CD4-positive, CD25-positive, alpha-beta regulatory T cell (primary cell): ENCODE measurements at regions not wholly inside any gene's neighbourhood (a gene's known extent, or its start where the extent isn't known, plus 50 kb on each side); places are given as distances from the start of the nearest gene placed in this dataset.

Source experiments
- ATAC-seq, 2 donors: fragments of 150-1000 bp; cut with Tn5 transposase; one replicate each; pipeline ENCODE4 v1.10.0; 2021; ENCODE audit warnings: low read depth in 2 of 2, moderate number of reproducible peaks in 2 of 2, moderate library complexity in 1 of 2
- DNase-seq, 3 donors: peaks; one replicate each; pipeline versions ENCODE4 v3.0.0 to v3.0.0-alpha.2; 2012 to 2022; ENCODE audit warnings: mixed read lengths in 1 of 3
- H3K27ac ChIP-seq: one replicate; pipeline ENCODE4 v1.7.0; 2013; ENCODE audit warnings: mild to moderate bottlenecking, low read length; ENCODE audit not compliant: insufficient read depth, poor library complexity, severe bottlenecking
- H3K27me3 ChIP-seq: one replicate; pipeline ENCODE4 v1.7.0; 2013; ENCODE audit warnings: low read length; ENCODE audit not compliant: control insufficient read depth, insufficient read depth
- H3K36me3 ChIP-seq: one replicate; pipeline ENCODE4 v1.7.0; 2013; ENCODE audit warnings: mild to moderate bottlenecking, low read length, moderate library complexity; ENCODE audit not compliant: control insufficient read depth, insufficient read depth
- H3K4me1 ChIP-seq: 2 replicates; pipeline ENCODE4 v1.7.0; 2013; ENCODE audit warnings: mild to moderate bottlenecking, low read length; ENCODE audit not compliant: insufficient read depth, control insufficient read depth, poor library complexity, severe bottlenecking
- H3K4me3 ChIP-seq: one replicate; pipeline ENCODE4 v1.7.0; 2013; ENCODE audit warnings: low read depth, mild to moderate bottlenecking, low read length, moderate library complexity
- H3K9me3 ChIP-seq, 2 experiments: 1 replicate in 1 of 2; 2 replicates in 1 of 2; pipeline ENCODE4 v1.7.0; 2013; ENCODE audit warnings: low read length in 2 of 2, mild to moderate bottlenecking in 1 of 2, moderate library complexity in 1 of 2; ENCODE audit not compliant: control insufficient read depth in 2 of 2
- H3K27ac Mint-ChIP-seq, 3 donors: one replicate each; pipeline ENCODE4 v1.8.0; 2020 to 2022; ENCODE audit warnings: mild to moderate bottlenecking in 3 of 3, mixed read lengths in 3 of 3, moderate library complexity in 2 of 3
- H3K27me3 Mint-ChIP-seq: one replicate; pipeline ENCODE4 v1.8.0; 2022; ENCODE audit warnings: mild to moderate bottlenecking, mixed read lengths
- H3K36me3 Mint-ChIP-seq: one replicate; pipeline ENCODE4 v1.8.0; 2020; ENCODE audit warnings: mixed read lengths
- H3K4me1 Mint-ChIP-seq, 4 donors: one replicate each; pipeline ENCODE4 v1.8.0; 2020 to 2022; ENCODE audit warnings: mixed read lengths in 4 of 4, mild to moderate bottlenecking in 1 of 4
- H3K4me3 Mint-ChIP-seq, 4 donors: one replicate each; pipeline ENCODE4 v1.8.0; 2020 to 2022; ENCODE audit warnings: mild to moderate bottlenecking in 4 of 4, mixed read lengths in 4 of 4, moderate library complexity in 3 of 4
- H3K9me3 Mint-ChIP-seq, 7 donors: one replicate each; pipeline ENCODE4 v1.8.0; 2020 to 2022; ENCODE audit warnings: mixed read lengths in 7 of 7, mild to moderate bottlenecking in 3 of 7, moderate library complexity in 2 of 7

GRCh38 chr2:180513389-180513788 lies 467.0 kb upstream of the UBE2E3 start:
- no peaks in the 10 kb centered on the region for H3K4me1 Mint-ChIP-seq
- peaks cover 0 to 4% (median 0%) of the 10 kb centered on the region in 7 donors for H3K9me3 Mint-ChIP-seq
- Histone ChIP-seq H3K27me3 (no peaks in the 10 kb centered on the region), H3K9me3 (no peaks in the 10 kb centered on the region), H3K36me3 (no peaks in the 10 kb centered on the region), H3K4me1 (no peaks in the 10 kb centered on the region), H3K27ac (no peak overlapping the region), H3K4me3 (no peak overlapping the region)
- H3K27ac Mint-ChIP-seq = no peak overlapping the region
- H3K4me3 Mint-ChIP-seq = no peak overlapping the region
- DNase-seq (no peak), ATAC-seq (no peak)
- no peaks in the 10 kb centered on the region for H3K36me3 Mint-ChIP-seq
- H3K27me3 Mint-ChIP-seq = no peaks in the 10 kb centered on the region

- DNase-seq (no peak), ATAC-seq (no peak)
- H3K36me3 Mint-ChIP-seq = no peaks in the 10 kb centered on the region
- Histone ChIP-seq H3K4me3 (no peak overlapping the region), H3K9me3 (no peaks in the 10 kb centered on the region), H3K4me1 (no peaks in the 10 kb centered on the region), H3K27me3 (no peaks in the 10 kb centered on the region), H3K27ac (no peak overlapping the region), H3K36me3 (no peaks in the 10 kb centered on the region)
- no peaks in the 10 kb centered on the region for H3K27me3 Mint-ChIP-seq
- H3K4me3 Mint-ChIP-seq = no peak overlapping the region
- H3K4me1 Mint-ChIP-seq = no peaks in the 10 kb centered on the region
- no peak overlapping the region for H3K27ac Mint-ChIP-seq
- H3K9me3 Mint-ChIP-seq = peaks cover 0 to 4% (median 0%) of the 10 kb centered on the region in 7 donors
Observed at GRCh38 chr2:180508458-180508857, 471.9 kb upstream of the UBE2E3 start.

GRCh38 chr2:180507028-180507427 lies 473.4 kb upstream of the UBE2E3 start:
- Histone ChIP-seq H3K27ac (no peak overlapping the region), H3K27me3 (no peaks in the 10 kb centered on the region), H3K4me3 (no peak overlapping the region), H3K36me3 (no peaks in the 10 kb centered on the region), H3K4me1 (no peaks in the 10 kb centered on the region), H3K9me3 (no peaks in the 10 kb centered on the region)
- Mint-ChIP-seq H3K27ac (no peak overlapping the region), H3K4me1 (no peaks in the 10 kb centered on the region), H3K4me3 (no peak overlapping the region), H3K27me3 (no peaks in the 10 kb centered on the region), H3K36me3 (no peaks in the 10 kb centered on the region), H3K9me3 (peaks cover 0 to 2% (median 0%) of the 10 kb centered on the region in 7 donors)
- DNase-seq = no peak
- no peak for ATAC-seq

- DNase-seq (no peak), ATAC-seq (no peak)
- Histone ChIP-seq H3K4me1 (no peaks in the 10 kb centered on the region), H3K36me3 (no peaks in the 10 kb centered on the region), H3K4me3 (no peak overlapping the region), H3K27ac (no peak overlapping the region), H3K27me3 (no peaks in the 10 kb centered on the region), H3K9me3 (no peaks in the 10 kb centered on the region)
- H3K4me3 Mint-ChIP-seq = no peak overlapping the region
- no peak overlapping the region for H3K27ac Mint-ChIP-seq
- H3K36me3 Mint-ChIP-seq = no peaks in the 10 kb centered on the region
- no peaks in the 10 kb centered on the region for H3K4me1 Mint-ChIP-seq
- peaks cover 0 to 5% (median 0%) of the 10 kb centered on the region in 7 donors for H3K9me3 Mint-ChIP-seq
- no peaks in the 10 kb centered on the region for H3K27me3 Mint-ChIP-seq
Observed at GRCh38 chr2:180505203-180505602, 475.2 kb upstream of the UBE2E3 start.

GRCh38 chr2:180497621-180498152 lies 482.7 kb upstream of the UBE2E3 start:
- DNase-seq (no peak), ATAC-seq (no peak)
- Histone ChIP-seq H3K4me1 (no peaks in the 10 kb centered on the region), H3K36me3 (no peaks in the 10 kb centered on the region), H3K4me3 (no peak overlapping the region), H3K27me3 (no peaks in the 10 kb centered on the region), H3K9me3 (peaks cover 0 to 2% of the 10 kb centered on the region in 2 experiments), H3K27ac (no peak overlapping the region)
- peaks cover 2 to 30% (median 6%) of the 10 kb centered on the region in 7 donors for H3K9me3 Mint-ChIP-seq
- H3K27me3 Mint-ChIP-seq = no peaks in the 10 kb centered on the region
- no peak overlapping the region for H3K27ac Mint-ChIP-seq
- H3K4me1 Mint-ChIP-seq = no peaks in the 10 kb centered on the region
- H3K4me3 Mint-ChIP-seq = no peak overlapping the region
- no peaks in the 10 kb centered on the region for H3K36me3 Mint-ChIP-seq

GRCh38 chr2:180495606-180496005 lies 484.8 kb upstream of the UBE2E3 start:
- Mint-ChIP-seq H3K27ac (no peak overlapping the region), H3K36me3 (no peaks in the 10 kb centered on the region), H3K4me1 (no peaks in the 10 kb centered on the region), H3K27me3 (no peaks in the 10 kb centered on the region), H3K4me3 (no peak overlapping the region), H3K9me3 (peaks cover 4 to 39% (median 6%) of the 10 kb centered on the region in 7 donors)
- Histone ChIP-seq H3K4me1 (no peaks in the 10 kb centered on the region), H3K36me3 (no peaks in the 10 kb centered on the region), H3K9me3 (peaks cover 0 to 2% of the 10 kb centered on the region in 2 experiments), H3K27me3 (no peaks in the 10 kb centered on the region), H3K27ac (no peak overlapping the region), H3K4me3 (no peak overlapping the region)
- ATAC-seq = no peak
- DNase-seq = no peak

GRCh38 chr2:180494286-180494685 lies 486.1 kb upstream of the UBE2E3 start:
- no peak for ATAC-seq
- Histone ChIP-seq H3K4me1 (no peaks in the 10 kb centered on the region), H3K36me3 (no peaks in the 10 kb centered on the region), H3K27me3 (no peaks in the 10 kb centered on the region), H3K27ac (no peak overlapping the region), H3K4me3 (no peak overlapping the region), H3K9me3 (peaks cover 0 to 2% of the 10 kb centered on the region in 2 experiments)
- Mint-ChIP-seq H3K27me3 (no peaks in the 10 kb centered on the region), H3K4me1 (no peaks in the 10 kb centered on the region), H3K36me3 (no peaks in the 10 kb centered on the region), H3K9me3 (peaks cover 2 to 40% (median 8%) of the 10 kb centered on the region in 7 donors), H3K27ac (no peak overlapping the region), H3K4me3 (no peak overlapping the region)
- no peak for DNase-seq

GRCh38 chr2:180482696-180483095 lies 475.6 kb upstream of the CWC22 start:
- H3K4me3 Mint-ChIP-seq = no peak overlapping the region
- DNase-seq = no peak
- peaks cover 5% of the 10 kb centered on the region for H3K27me3 Mint-ChIP-seq
- Histone ChIP-seq H3K4me3 (no peak overlapping the region), H3K9me3 (no peaks in the 10 kb centered on the region), H3K4me1 (no peaks in the 10 kb centered on the region), H3K36me3 (no peaks in the 10 kb centered on the region), H3K27me3 (no peaks in the 10 kb centered on the region), H3K27ac (no peak overlapping the region)
- no peaks in the 10 kb centered on the region for H3K4me1 Mint-ChIP-seq
- no peak for ATAC-seq
- no peak overlapping the region for H3K27ac Mint-ChIP-seq
- no peaks in the 10 kb centered on the region for H3K36me3 Mint-ChIP-seq
- no peaks in the 10 kb centered on the region for H3K9me3 Mint-ChIP-seq
